A172 (cell line): ENCODE measurements at regions not wholly inside any gene's neighbourhood (a gene's known extent, or its start where the extent isn't known, plus 50 kb on each side); places are given as distances from the start of the nearest gene placed in this dataset.

Source experiments
- DNase-seq: peaks from one replicate; pipeline ENCODE4 v3.0.0-alpha.2; 2015; ENCODE audit warnings: low spot score

GRCh38 chr11:30811226-30811755, 225.1 kb upstream of the MPPED2 start:
- DNase-seq: no peak

- no peak for DNase-seq
These were observed 224.0 kb upstream of the MPPED2 start for GRCh38 chr11:30810116-30810515.

- no peak for DNase-seq
These were observed 215.2 kb upstream of the MPPED2 start for GRCh38 chr11:30801357-30801756.

GRCh38 chr11:30800904-30801303, 214.8 kb upstream of the MPPED2 start:
- no peak for DNase-seq

GRCh38 chr11:30798547-30799236, 212.5 kb upstream of the MPPED2 start:
- DNase-seq: no peak

GRCh38 chr11:30789270-30789669, 203.1 kb upstream of the MPPED2 start:
- DNase-seq: peak; percentile 42

GRCh38 chr11:30788849-30789248, 202.7 kb upstream of the MPPED2 start:
- no peak for DNase-seq

GRCh38 chr11:30786256-30787110, 200.3 kb upstream of the MPPED2 start:
- no peak for DNase-seq

- no peak for DNase-seq
These were observed 192.4 kb upstream of the MPPED2 start for GRCh38 chr11:30778596-30778995.

GRCh38 chr11:30775233-30775522, 189.0 kb upstream of the MPPED2 start:
- no peak for DNase-seq

- no peak for DNase-seq
These were observed 188.5 kb upstream of the MPPED2 start for GRCh38 chr11:30774496-30775232.

GRCh38 chr11:30772908-30773307, 186.8 kb upstream of the MPPED2 start:
- no peak for DNase-seq

- no peak for DNase-seq
These were observed 177.8 kb upstream of the MPPED2 start for GRCh38 chr11:30763951-30764350.

- no peak for DNase-seq
These were observed 176.0 kb upstream of the MPPED2 start for GRCh38 chr11:30762188-30762587.

- peak; percentile 4 for DNase-seq
These were observed 174.2 kb upstream of the MPPED2 start for GRCh38 chr11:30760345-30760744.

- DNase-seq: no peak
These were observed 172.9 kb upstream of the MPPED2 start for GRCh38 chr11:30758946-30759504.

GRCh38 chr11:30758518-30758917, 172.4 kb upstream of the MPPED2 start:
- no peak for DNase-seq

GRCh38 chr11:30758012-30758411, 171.9 kb upstream of the MPPED2 start:
- DNase-seq: peak; percentile 8

- no peak for DNase-seq
These were observed 167.8 kb upstream of the MPPED2 start for GRCh38 chr11:30753994-30754393.

- DNase-seq: no peak
These were observed 167.4 kb upstream of the MPPED2 start for GRCh38 chr11:30753504-30753903.

GRCh38 chr11:30749268-30749667, 163.1 kb upstream of the MPPED2 start:
- no peak for DNase-seq

GRCh38 chr11:30741039-30741550, 154.9 kb upstream of the MPPED2 start:
- peak; percentile 5 for DNase-seq
